IMR-90 (cell line): ENCODE measurements at regions not wholly inside any gene's neighbourhood (a gene's known extent, or its start where the extent isn't known, plus 50 kb on each side); places are given as distances from the start of the nearest gene placed in this dataset.

Experiments
- ATAC-seq: fragments of 200-7000 bp; cut with Tn5 transposase; 2 replicates; pipeline ENCODE4 v1.9.1; 2020; ENCODE audit warnings: low read depth, mild to moderate bottlenecking, moderate library complexity
- BruUV-seq: library from RNA; stranded (reverse); fragments of 400-500 nt; replicated peaks from 2 replicates; lab custom pipeline; 2021; lab: Mats Ljungman, UMichigan
- CTCF ChIA-PET: fragments of 300-600 bp; formaldehyde crosslinking; extraction: SDS; loops from one replicate; lab custom pipeline; 2021; ENCODE audit warnings: antibody characterized with exemption; lab: Yijun Ruan, JAX
- POLR2A ChIA-PET: fragments of 300-600 bp; sonication (Branson Sonifier 250); formaldehyde crosslinking; loops from one replicate; lab custom pipeline; 2022; ENCODE audit warnings: antibody characterized with exemption; ENCODE audit not compliant: unreplicated experiment; lab: Charles Lee
- DNase-seq: peaks from one replicate; pipeline ENCODE4 v3.0.0; 2013
- H2AFZ ChIP-seq: replicated peaks from 2 replicates; pipeline ENCODE3; 2013; ENCODE audit warnings: low read length, mild to moderate bottlenecking; ENCODE audit not compliant: poor library complexity
- H2AK5ac ChIP-seq: 2 replicates; pipeline ENCODE4 v1.6.1; 2013; ENCODE audit warnings: low read depth, low read length, inconsistent platforms
- H2AK9ac ChIP-seq: replicated peaks from 2 replicates; pipeline ENCODE3; 2013; ENCODE audit warnings: mild to moderate bottlenecking, low read depth, low read length, moderate library complexity; ENCODE audit not compliant: poor library complexity
- H2BK120ac ChIP-seq: 2 replicates; pipeline ENCODE4 v1.6.1; 2013; ENCODE audit warnings: low read depth, low read length, inconsistent platforms
- H2BK15ac ChIP-seq: 3 replicates; pipeline ENCODE4 v1.6.1; 2013; ENCODE audit warnings: low read depth, low read length, inconsistent platforms
- H2BK20ac ChIP-seq: 2 replicates; pipeline ENCODE4 v1.6.1; 2013; ENCODE audit warnings: low read depth, mild to moderate bottlenecking, inconsistent platforms, low read length, moderate library complexity
- H2BK5ac ChIP-seq: 2 replicates; pipeline ENCODE4 v1.6.1; 2013; ENCODE audit warnings: mild to moderate bottlenecking, low read depth, low read length, inconsistent platforms; ENCODE audit not compliant: poor library complexity, severe bottlenecking
- H3K14ac ChIP-seq: replicated peaks from 2 replicates; pipeline ENCODE4 v1.6.1; 2013; ENCODE audit warnings: low read depth, low read length, inconsistent platforms
- H3K18ac ChIP-seq: 2 replicates; pipeline ENCODE4 v1.6.1; 2013; ENCODE audit warnings: low read depth, low read length, control low read depth
- H3K23ac ChIP-seq: 2 replicates; pipeline ENCODE4 v1.6.1; 2013; ENCODE audit warnings: low read depth, low read length, inconsistent platforms
- H3K27ac ChIP-seq: 2 replicates; pipeline ENCODE4 v1.5.1; 2013; ENCODE audit warnings: mild to moderate bottlenecking, control low read depth, low read length; ENCODE audit not compliant: insufficient read depth
- H3K27me3 ChIP-seq: 2 replicates; pipeline ENCODE4 v1.6.1; 2013; ENCODE audit warnings: low read length; ENCODE audit not compliant: control insufficient read depth, insufficient read depth
- H3K36me3 ChIP-seq: 2 replicates; pipeline ENCODE4 v1.6.1; 2013; ENCODE audit warnings: low read length, mixed read lengths; ENCODE audit not compliant: control insufficient read depth, insufficient read depth
- H3K4ac ChIP-seq: 2 replicates; pipeline ENCODE4 v1.6.1; 2013; ENCODE audit warnings: low read depth, low read length, inconsistent platforms
- H3K4me1 ChIP-seq: 2 replicates; pipeline ENCODE4 v1.6.1; 2013; ENCODE audit warnings: low read length, mixed read lengths; ENCODE audit not compliant: control insufficient read depth, insufficient read depth
- H3K4me2 ChIP-seq: 2 replicates; pipeline ENCODE4 v1.6.1; 2013; ENCODE audit warnings: low read depth, mild to moderate bottlenecking, control low read depth, low read length, moderate library complexity
- H3K4me3 ChIP-seq: 2 replicates; pipeline ENCODE4 v1.5.1; 2013; ENCODE audit warnings: low read depth, mild to moderate bottlenecking, control low read depth, low read length, moderate library complexity; ENCODE audit not compliant: insufficient read depth
- H3K56ac ChIP-seq: 2 replicates; pipeline ENCODE4 v1.6.1; 2013; ENCODE audit warnings: low read length, inconsistent platforms; ENCODE audit not compliant: insufficient read depth; ENCODE audit errors: extremely low read depth
- H3K79me1 ChIP-seq, 2 experiments: 2 replicates each; pipeline ENCODE4 v1.6.1; 2013; ENCODE audit warnings: low read length in 2 of 2, inconsistent platforms in 1 of 2, low read depth in 1 of 2
- H3K9ac ChIP-seq: 2 replicates; pipeline ENCODE4 v1.6.1; 2013; ENCODE audit warnings: low read depth, low read length, control low read depth
- H3K9me1 ChIP-seq: 2 replicates; pipeline ENCODE4 v1.6.1; 2013; ENCODE audit warnings: low read length, inconsistent platforms; ENCODE audit not compliant: insufficient read depth
- H3K9me3 ChIP-seq: 2 replicates; pipeline ENCODE4 v1.6.1; 2013; ENCODE audit warnings: low read length; ENCODE audit not compliant: control insufficient read depth, insufficient read depth
- H4K20me1 ChIP-seq: 2 replicates; pipeline ENCODE4 v1.6.1; 2013; ENCODE audit warnings: low read length, inconsistent platforms; ENCODE audit not compliant: insufficient read depth
- H4K5ac ChIP-seq: 2 replicates; pipeline ENCODE4 v1.6.1; 2013; ENCODE audit warnings: mild to moderate bottlenecking, low read depth, low read length, control low read depth
- H4K8ac ChIP-seq, 2 experiments: 2 replicates each; pipeline ENCODE4 v1.6.1; 2013; ENCODE audit warnings: low read depth in 2 of 2, low read length in 2 of 2, control low read depth in 1 of 2, inconsistent platforms in 1 of 2
- H4K91ac ChIP-seq: 2 replicates; pipeline ENCODE4 v1.6.1; 2013; ENCODE audit warnings: low read depth, low read length, inconsistent platforms; ENCODE audit not compliant: insufficient read depth
- CEBPB ChIP-seq: IDR thresholded peaks from 2 replicates; pipeline ENCODE4 v1.6.1; 2012; ENCODE audit warnings: low read depth, low read length, improper control_type of control experiment
- CHD1 ChIP-seq: IDR thresholded peaks from 2 replicates; pipeline ENCODE4 v1.6.1; 2012; ENCODE audit warnings: low read depth, low read length, improper control_type of control experiment
- CTCF ChIP-seq: conservative IDR thresholded peaks from 2 replicates; pipeline ENCODE4 v1.5.1; 2012; ENCODE audit warnings: mild to moderate bottlenecking, low read depth, low read length, improper control_type of control experiment
- FOS ChIP-seq: fragments of 150-350 bp; IDR thresholded peaks from 2 replicates; pipeline ENCODE4 v1.6.1; 2016; ENCODE audit warnings: low read depth, low read length
- MAFK ChIP-seq: IDR thresholded peaks from 2 replicates; pipeline ENCODE4 v1.6.1; 2012; ENCODE audit warnings: low read depth, low read length, improper control_type of control experiment
- MXI1 ChIP-seq: IDR thresholded peaks from 2 replicates; pipeline ENCODE4 v1.6.1; 2012; ENCODE audit warnings: low read depth, mild to moderate bottlenecking, low read length, moderate library complexity, borderline replicate concordance
- NFE2L2 ChIP-seq: fragments of 150-350 bp; IDR thresholded peaks from 2 replicates; pipeline ENCODE4 v1.6.1; 2016; ENCODE audit warnings: low read depth, mild to moderate bottlenecking, low read length
- POLR2A ChIP-seq: IDR thresholded peaks from 2 replicates; pipeline ENCODE4 v1.6.1; 2012; ENCODE audit warnings: mild to moderate bottlenecking, low read depth, low read length
- RAD21 ChIP-seq: IDR thresholded peaks from 2 replicates; pipeline ENCODE4 v1.6.1; 2012; ENCODE audit warnings: low read length, improper control_type of control experiment
- RCOR1 ChIP-seq: IDR thresholded peaks from 2 replicates; pipeline ENCODE4 v1.6.1; 2012; ENCODE audit warnings: mild to moderate bottlenecking, low read length, improper control_type of control experiment; ENCODE audit not compliant: insufficient replicate concordance
- SMC3 ChIP-seq: fragments of 150-350 bp; IDR thresholded peaks from 2 replicates; pipeline ENCODE4 v1.6.1; 2016; ENCODE audit warnings: low read depth, mild to moderate bottlenecking, antibody characterized with exemption, low read length, moderate library complexity
- USF2 ChIP-seq: fragments of 150-350 bp; IDR thresholded peaks from 2 replicates; pipeline ENCODE4 v1.6.1; 2017; ENCODE audit warnings: mild to moderate bottlenecking, antibody characterized with exemption, low read length, low read depth
- WGBS, 2 experiments: methylation state at CpG; one replicate each; pipeline versions ENCODE4 v1.1.5 to v1.1.7; 2013; ENCODE audit warnings: missing lambda C conversion rate in 2 of 2; ENCODE audit not compliant: insufficient read length in 1 of 2; ENCODE audit errors: extremely low coverage in 2 of 2; 5-methylcytosine and 5-hydroxymethylcytosine counted together
- dilution Hi-C: fragments of 300-500 bp; cut with HindIII; formaldehyde crosslinking; loops from one replicate; pipeline ENCODE4 v1.14.3; 2018; ENCODE audit warnings: low sequenced_read_pairs; ENCODE audit not compliant: unreplicated experiment
- in situ Hi-C: fragments of 300-500 bp; cut with MboI; formaldehyde crosslinking; loops from 3 replicates; pipeline ENCODE4 v1.14.3; 2019; ENCODE audit warnings: low sequenced_read_pairs, inconsistent platforms, mixed read lengths
- intact Hi-C: fragments of 100-400 bp; cut with micrococcal nuclease; formaldehyde crosslinking; loops from 2 replicates; pipeline ENCODE4 v1.10.0; 2022
- TF ChIP-seq, protein P1 (sequence below): fragments of 150-350 bp; IDR thresholded peaks from 2 replicates; pipeline ENCODE4 v1.6.1; 2016; ENCODE audit warnings: low read depth, mild to moderate bottlenecking, low read length, moderate library complexity, borderline replicate concordance

DNA sequence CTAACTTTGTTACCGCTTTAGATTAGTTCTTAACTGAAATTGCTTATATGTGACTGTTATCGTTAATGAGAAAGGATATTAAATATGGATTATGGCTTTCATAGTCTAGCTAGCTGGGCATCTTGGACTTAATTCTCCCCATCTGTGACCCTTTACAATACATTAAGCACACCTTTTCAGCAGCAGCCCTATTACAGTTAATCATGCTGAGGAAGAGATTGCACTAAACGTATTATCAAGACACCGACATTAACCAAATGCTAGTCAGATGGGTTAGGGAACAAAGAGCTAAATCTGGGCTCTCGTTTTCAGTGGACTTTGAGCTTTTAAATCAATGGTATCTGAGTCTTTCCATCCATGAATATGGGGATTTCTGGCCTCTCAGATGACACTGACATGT, 447.5 kb upstream of the DCN start:
- Histone ChIP-seq H2AK9ac (no peak overlapping the region), H3K9me1 (no peaks in the 10 kb centered on the region), H3K4me1 (no peaks in the 10 kb centered on the region), H3K4ac (no peak overlapping the region), H3K27me3 (no peaks in the 10 kb centered on the region), H3K23ac (no peak overlapping the region), H3K18ac (no peak overlapping the region), H4K20me1 (no peaks in the 10 kb centered on the region), H4K91ac (no peak overlapping the region), H3K27ac (no peak overlapping the region), H3K9me3 (no peaks in the 10 kb centered on the region), H3K14ac (no peak overlapping the region), H3K4me3 (no peak overlapping the region), H3K9ac (no peak overlapping the region), H2AFZ (no peak overlapping the region), H4K8ac (no peak overlapping the region), H3K56ac (no peak overlapping the region), H4K5ac (no peak overlapping the region), H3K79me1 (no peaks in the 10 kb centered on the region), H2AK5ac (no peak overlapping the region), H2BK5ac (no peak overlapping the region), H3K36me3 (no peaks in the 10 kb centered on the region), H2BK15ac (no peak overlapping the region), H2BK120ac (no peak overlapping the region), H2BK20ac (no peak overlapping the region), H3K4me2 (no peak overlapping the region)
- POLR2A ChIA-PET: interaction anchor here (0.6 kb wide), 1 partner anchor 44 kb away, joined by 4 read pairs; no protein-coding TSS in a partner anchor
- dilution Hi-C loops: no loop called here
- no peak for TF ChIP-seq CHD1
- TF ChIP-seq POLR2A: no peak
- TF ChIP-seq NFE2L2: no peak
- no peak for TF ChIP-seq FOS
- TF ChIP-seq, protein P1, sequence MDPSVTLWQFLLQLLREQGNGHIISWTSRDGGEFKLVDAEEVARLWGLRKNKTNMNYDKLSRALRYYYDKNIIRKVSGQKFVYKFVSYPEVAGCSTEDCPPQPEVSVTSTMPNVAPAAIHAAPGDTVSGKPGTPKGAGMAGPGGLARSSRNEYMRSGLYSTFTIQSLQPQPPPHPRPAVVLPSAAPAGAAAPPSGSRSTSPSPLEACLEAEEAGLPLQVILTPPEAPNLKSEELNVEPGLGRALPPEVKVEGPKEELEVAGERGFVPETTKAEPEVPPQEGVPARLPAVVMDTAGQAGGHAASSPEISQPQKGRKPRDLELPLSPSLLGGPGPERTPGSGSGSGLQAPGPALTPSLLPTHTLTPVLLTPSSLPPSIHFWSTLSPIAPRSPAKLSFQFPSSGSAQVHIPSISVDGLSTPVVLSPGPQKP: no peak
- TF ChIP-seq RAD21: no peak
- no peak for TF ChIP-seq CEBPB
- TF ChIP-seq MXI1: no peak
- TF ChIP-seq USF2: no peak
- no peak for TF ChIP-seq CTCF
- no peak for TF ChIP-seq RCOR1
- no peak for TF ChIP-seq MAFK
- no peak for TF ChIP-seq SMC3
- no CpG with 5 or more reads among the region's 5 CpGs for WGBS, 2 experiments
- intact Hi-C loops: no loop called here
- no TSS peak for BruUV-seq
- CTCF ChIA-PET: no interaction called here
- ATAC-seq (no peak), DNase-seq (no peak)
- in situ Hi-C loops: no loop called here
